ENCODE measurements at regions not wholly inside any gene's neighbourhood (a gene's known extent, or its start where the extent isn't known, plus 50 kb on each side); places are given as distances from the start of the nearest gene placed in this dataset.

DNA sequence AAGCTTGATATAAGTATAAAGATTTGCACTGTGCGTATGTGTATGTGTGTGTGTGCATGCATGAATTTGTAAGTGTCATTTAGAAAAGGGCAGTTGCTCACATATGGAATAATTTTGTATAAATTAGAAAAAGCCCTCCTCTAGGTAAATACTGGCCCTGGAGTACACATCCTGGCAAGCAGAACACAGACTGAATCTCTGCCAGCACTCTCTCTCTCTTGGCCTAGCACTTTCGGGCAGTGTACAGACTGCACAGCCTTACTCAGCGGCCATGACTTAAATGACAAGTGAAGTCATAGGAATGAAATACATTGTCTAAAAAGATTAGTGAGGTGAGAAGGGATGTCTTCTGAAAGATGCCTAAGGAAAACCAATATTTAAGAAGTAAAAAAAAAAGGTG lies 214.1 kb downstream of the RDH14 start:
- Histone ChIP-seq H3K36me3 (ENCODE audit: control insufficient read depth in 3 of 3, insufficient read depth in 3 of 3, low read length in 3 of 3) (no peaks in the 10 kb centered on the region), H3K4me3 (ENCODE audit: low read length in 3 of 3) (no peak overlapping the region), H3K4me1 (ENCODE audit: control insufficient read depth in 3 of 3, insufficient read depth in 3 of 3, low read length in 3 of 3) (no peaks in the 10 kb centered on the region), H3K9ac (ENCODE audit: low read depth in 1 of 3, low read length in 3 of 3) (no peak overlapping the region), H3K27ac (ENCODE audit: low read depth, low read length) (no peak overlapping the region), H3K9me3 (ENCODE audit: control insufficient read depth in 3 of 3, low read length in 3 of 3) (no peaks in the 10 kb centered on the region), H3K27me3 (ENCODE audit: control insufficient read depth in 3 of 3, insufficient read depth in 3 of 3, low read length in 3 of 3) (no peaks in the 10 kb centered on the region)

DNA sequence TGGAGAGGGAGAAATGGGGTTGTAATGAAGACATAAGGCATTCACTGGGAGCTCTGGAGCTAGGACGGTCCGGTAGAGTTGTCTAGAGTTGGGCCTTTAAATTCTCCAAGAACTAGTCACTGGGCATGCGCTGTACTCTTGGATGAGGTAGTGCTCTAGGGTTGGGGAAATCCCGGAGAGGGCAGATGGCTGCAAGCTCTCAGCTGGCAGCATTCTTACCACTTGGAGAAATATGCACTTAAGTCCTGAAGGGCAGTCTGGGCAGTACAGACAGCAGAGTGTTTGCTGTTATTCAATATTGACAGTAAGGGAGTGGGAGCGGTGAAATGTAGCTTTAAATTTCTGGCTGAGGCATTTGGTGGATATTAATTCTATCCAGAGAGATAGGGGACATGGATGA lies 214.6 kb downstream of the RDH14 start:
- H3K27ac ChIP-seq (ENCODE audit: low read depth, low read length): no peak overlapping the region
- H3K4me3 ChIP-seq (ENCODE audit: low read length in 3 of 3): no peak overlapping the region
- no peaks in the 10 kb centered on the region for H3K27me3 ChIP-seq (ENCODE audit: control insufficient read depth in 3 of 3, insufficient read depth in 3 of 3, low read length in 3 of 3)
- H3K9ac ChIP-seq (ENCODE audit: low read depth in 1 of 3, low read length in 3 of 3): no peak overlapping the region
- no peaks in the 10 kb centered on the region for H3K36me3 ChIP-seq (ENCODE audit: control insufficient read depth in 3 of 3, insufficient read depth in 3 of 3, low read length in 3 of 3)
- no peaks in the 10 kb centered on the region for H3K9me3 ChIP-seq (ENCODE audit: control insufficient read depth in 3 of 3, low read length in 3 of 3)
- no peaks in the 10 kb centered on the region for H3K4me1 ChIP-seq (ENCODE audit: control insufficient read depth in 3 of 3, insufficient read depth in 3 of 3, low read length in 3 of 3)

DNA sequence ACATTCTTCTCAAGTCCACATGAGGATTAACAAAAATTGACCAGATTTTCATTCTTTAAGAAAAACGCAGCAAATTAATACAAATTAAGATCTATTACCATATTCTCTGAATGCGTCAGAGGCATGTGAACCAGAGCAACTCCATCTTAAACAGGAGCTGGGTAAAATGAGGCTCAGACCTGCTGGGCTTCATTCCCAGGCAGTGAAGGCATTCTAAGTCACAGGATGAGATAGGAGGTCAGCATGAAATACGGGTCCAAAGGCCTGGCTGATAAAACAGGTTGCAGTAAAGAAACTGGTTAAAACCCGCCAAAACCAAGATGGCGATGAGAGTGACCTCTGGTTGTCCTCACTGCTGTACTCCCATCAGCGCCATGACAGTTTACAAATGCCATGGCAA lies 217.6 kb downstream of the RDH14 start:
- H3K36me3 ChIP-seq (ENCODE audit: control insufficient read depth in 3 of 3, insufficient read depth in 3 of 3, low read length in 3 of 3): no peaks in the 10 kb centered on the region
- no peaks in the 10 kb centered on the region for H3K4me1 ChIP-seq (ENCODE audit: control insufficient read depth in 3 of 3, insufficient read depth in 3 of 3, low read length in 3 of 3)
- H3K4me3 ChIP-seq (ENCODE audit: low read length in 3 of 3): no peak overlapping the region
- H3K27ac ChIP-seq (ENCODE audit: low read depth, low read length): no peak overlapping the region
- H3K9ac ChIP-seq (ENCODE audit: low read depth in 1 of 3, low read length in 3 of 3): no peak overlapping the region
- no peaks in the 10 kb centered on the region for H3K27me3 ChIP-seq (ENCODE audit: control insufficient read depth in 3 of 3, insufficient read depth in 3 of 3, low read length in 3 of 3)
- no peaks in the 10 kb centered on the region for H3K9me3 ChIP-seq (ENCODE audit: control insufficient read depth in 3 of 3, low read length in 3 of 3)

DNA sequence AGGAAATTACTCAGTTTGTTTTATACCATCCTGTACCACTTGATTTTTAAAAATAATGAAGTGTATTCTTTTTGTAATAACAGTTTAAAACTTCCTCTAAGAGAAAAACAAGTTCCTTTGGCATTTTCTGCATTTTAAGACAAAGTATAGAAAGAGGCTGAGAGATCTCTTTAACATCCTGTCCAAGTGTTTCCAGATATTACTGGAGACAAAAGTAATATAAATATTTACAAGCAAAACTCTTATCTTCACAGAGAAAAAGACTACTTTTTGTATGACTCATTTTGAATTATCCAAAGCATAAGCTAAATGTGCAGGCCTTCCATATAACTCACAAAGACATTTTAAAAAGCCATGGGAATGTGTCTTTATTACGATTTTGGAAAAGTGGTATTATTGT lies 221.1 kb downstream of the RDH14 start:
- no peak overlapping the region for H3K27ac ChIP-seq (ENCODE audit: low read depth, low read length)
- no peaks in the 10 kb centered on the region for H3K36me3 ChIP-seq (ENCODE audit: control insufficient read depth in 3 of 3, insufficient read depth in 3 of 3, low read length in 3 of 3)
- H3K9ac ChIP-seq (ENCODE audit: low read depth in 1 of 3, low read length in 3 of 3): no peak overlapping the region
- H3K27me3 ChIP-seq (ENCODE audit: control insufficient read depth in 3 of 3, insufficient read depth in 3 of 3, low read length in 3 of 3): no peaks in the 10 kb centered on the region
- no peaks in the 10 kb centered on the region for H3K4me1 ChIP-seq (ENCODE audit: control insufficient read depth in 3 of 3, insufficient read depth in 3 of 3, low read length in 3 of 3)
- no peaks in the 10 kb centered on the region for H3K9me3 ChIP-seq (ENCODE audit: control insufficient read depth in 3 of 3, low read length in 3 of 3)
- no peak overlapping the region for H3K4me3 ChIP-seq (ENCODE audit: low read length in 3 of 3)

DNA sequence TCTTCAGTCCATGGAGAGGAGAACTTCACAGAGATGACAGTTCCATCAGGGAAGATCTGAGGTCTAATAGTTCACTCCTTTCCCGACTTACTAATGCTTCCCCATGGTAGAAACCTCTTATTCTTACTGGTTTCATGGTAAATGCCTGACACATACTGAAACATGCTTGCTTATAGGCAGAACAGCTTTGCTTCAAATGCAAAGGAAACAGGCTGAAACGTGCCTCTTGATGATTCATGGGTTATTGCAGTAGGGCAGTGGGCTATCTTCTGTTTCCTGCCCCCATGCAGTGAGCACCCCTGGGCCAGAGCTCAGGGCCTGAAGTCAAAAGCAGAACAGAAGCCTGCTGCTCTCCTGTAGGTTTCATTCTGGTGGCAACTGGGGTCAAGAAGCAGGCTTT lies 223.5 kb downstream of the RDH14 start:
- no peaks in the 10 kb centered on the region for H3K27me3 ChIP-seq (ENCODE audit: control insufficient read depth in 3 of 3, insufficient read depth in 3 of 3, low read length in 3 of 3)
- H3K27ac ChIP-seq (ENCODE audit: low read depth, low read length): no peak overlapping the region
- no peak overlapping the region for H3K4me3 ChIP-seq (ENCODE audit: low read length in 3 of 3)
- H3K9ac ChIP-seq (ENCODE audit: low read depth in 1 of 3, low read length in 3 of 3): no peak overlapping the region
- H3K9me3 ChIP-seq (ENCODE audit: control insufficient read depth in 3 of 3, low read length in 3 of 3): no peaks in the 10 kb centered on the region
- no peaks in the 10 kb centered on the region for H3K4me1 ChIP-seq (ENCODE audit: control insufficient read depth in 3 of 3, insufficient read depth in 3 of 3, low read length in 3 of 3)
- H3K36me3 ChIP-seq (ENCODE audit: control insufficient read depth in 3 of 3, insufficient read depth in 3 of 3, low read length in 3 of 3): no peaks in the 10 kb centered on the region

DNA sequence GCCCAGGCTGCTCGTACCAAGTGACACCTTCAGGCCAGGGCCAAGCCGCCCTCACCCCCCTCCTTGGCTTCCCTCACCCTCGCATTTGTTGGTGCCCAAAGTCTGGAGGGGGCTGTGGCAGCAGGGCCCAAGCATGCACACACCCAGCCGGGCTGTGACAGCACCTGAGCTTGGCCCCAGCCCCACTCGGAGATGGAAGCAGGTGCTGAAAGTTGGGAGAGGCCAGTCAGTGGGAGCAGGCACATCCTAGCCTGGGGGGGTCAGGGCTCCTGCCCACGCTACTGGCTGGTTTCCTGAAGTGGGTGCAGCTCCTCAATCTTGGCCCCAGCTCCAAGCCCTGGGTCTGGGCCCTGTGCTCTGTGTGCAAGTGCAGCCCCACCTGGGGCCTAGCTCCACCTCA lies 228.0 kb downstream of the RDH14 start:
- no peak overlapping the region for H3K9ac ChIP-seq (ENCODE audit: low read depth in 1 of 3, low read length in 3 of 3)
- H3K4me1 ChIP-seq (ENCODE audit: control insufficient read depth in 3 of 3, insufficient read depth in 3 of 3, low read length in 3 of 3): no peaks in the 10 kb centered on the region
- no peak overlapping the region for H3K4me3 ChIP-seq (ENCODE audit: low read length in 3 of 3)
- no peaks in the 10 kb centered on the region for H3K36me3 ChIP-seq (ENCODE audit: control insufficient read depth in 3 of 3, insufficient read depth in 3 of 3, low read length in 3 of 3)
- no peaks in the 10 kb centered on the region for H3K27me3 ChIP-seq (ENCODE audit: control insufficient read depth in 3 of 3, insufficient read depth in 3 of 3, low read length in 3 of 3)
- H3K27ac ChIP-seq (ENCODE audit: low read depth, low read length): no peak overlapping the region
- H3K9me3 ChIP-seq (ENCODE audit: control insufficient read depth in 3 of 3, low read length in 3 of 3): no peaks in the 10 kb centered on the region

DNA sequence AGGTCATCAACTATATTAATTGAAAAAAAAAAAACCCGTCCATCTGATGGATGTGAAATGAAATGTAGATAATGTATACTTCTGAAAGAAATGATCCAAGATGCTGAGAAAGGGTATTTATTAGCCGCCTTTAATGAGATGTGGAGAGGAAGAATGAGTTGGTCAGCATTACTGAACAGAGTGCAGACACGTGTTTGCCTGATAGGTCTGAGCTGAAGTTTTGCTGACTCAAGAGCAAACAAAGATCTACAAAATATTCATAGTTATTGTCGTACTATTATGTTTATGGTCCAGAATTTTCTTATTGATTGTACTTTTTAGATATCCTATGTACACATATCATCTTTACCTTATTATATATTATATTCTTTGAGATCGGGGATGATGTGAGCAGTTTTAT lies 235.3 kb downstream of the RDH14 start:
- no peaks in the 10 kb centered on the region for H3K9me3 ChIP-seq (ENCODE audit: control insufficient read depth in 3 of 3, low read length in 3 of 3)
- no peaks in the 10 kb centered on the region for H3K4me1 ChIP-seq (ENCODE audit: control insufficient read depth in 3 of 3, insufficient read depth in 3 of 3, low read length in 3 of 3)
- no peak overlapping the region for H3K4me3 ChIP-seq (ENCODE audit: low read length in 3 of 3)

DNA sequence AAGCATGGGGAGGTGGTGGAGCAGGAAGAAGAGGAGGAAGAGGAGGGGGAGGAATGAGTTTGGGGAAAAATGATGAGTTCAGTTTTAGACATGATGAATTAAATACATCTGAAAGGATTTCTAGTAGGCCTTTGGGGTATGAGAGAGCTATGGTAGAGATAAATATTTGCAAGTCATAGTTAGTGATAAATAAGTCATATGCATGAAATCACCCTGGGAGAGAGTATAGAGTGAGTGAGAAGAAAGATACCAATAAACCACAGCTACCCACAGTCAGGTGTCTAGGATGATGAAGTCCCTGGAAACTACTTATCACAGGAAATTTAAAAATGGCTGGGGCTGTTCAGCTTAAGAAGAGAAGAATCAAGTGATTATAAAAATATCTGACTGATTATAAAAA lies 240.5 kb downstream of the RDH14 start:
- no peak overlapping the region for H3K27ac ChIP-seq (ENCODE audit: low read depth, low read length)
- no peaks in the 10 kb centered on the region for H3K27me3 ChIP-seq (ENCODE audit: control insufficient read depth in 3 of 3, insufficient read depth in 3 of 3, low read length in 3 of 3)
- H3K4me1 ChIP-seq (ENCODE audit: control insufficient read depth in 3 of 3, insufficient read depth in 3 of 3, low read length in 3 of 3): no peaks in the 10 kb centered on the region
- H3K36me3 ChIP-seq (ENCODE audit: control insufficient read depth in 3 of 3, insufficient read depth in 3 of 3, low read length in 3 of 3): no peaks in the 10 kb centered on the region
- H3K4me3 ChIP-seq (ENCODE audit: low read length in 3 of 3): no peak overlapping the region
- H3K9ac ChIP-seq (ENCODE audit: low read depth in 1 of 3, low read length in 3 of 3): no peak overlapping the region
- H3K9me3 ChIP-seq (ENCODE audit: control insufficient read depth in 3 of 3, low read length in 3 of 3): no peaks in the 10 kb centered on the region

More for the DNA sequence above, 235.3 kb downstream of the RDH14 start:
- H3K36me3 ChIP-seq (ENCODE audit: control insufficient read depth in 3 of 3, insufficient read depth in 3 of 3, low read length in 3 of 3): no peaks in the 10 kb centered on the region
- no peak overlapping the region for H3K27ac ChIP-seq (ENCODE audit: low read depth, low read length)
- H3K27me3 ChIP-seq (ENCODE audit: control insufficient read depth in 3 of 3, insufficient read depth in 3 of 3, low read length in 3 of 3): no peaks in the 10 kb centered on the region
- H3K9ac ChIP-seq (ENCODE audit: low read depth in 1 of 3, low read length in 3 of 3): no peak overlapping the region

DNA sequence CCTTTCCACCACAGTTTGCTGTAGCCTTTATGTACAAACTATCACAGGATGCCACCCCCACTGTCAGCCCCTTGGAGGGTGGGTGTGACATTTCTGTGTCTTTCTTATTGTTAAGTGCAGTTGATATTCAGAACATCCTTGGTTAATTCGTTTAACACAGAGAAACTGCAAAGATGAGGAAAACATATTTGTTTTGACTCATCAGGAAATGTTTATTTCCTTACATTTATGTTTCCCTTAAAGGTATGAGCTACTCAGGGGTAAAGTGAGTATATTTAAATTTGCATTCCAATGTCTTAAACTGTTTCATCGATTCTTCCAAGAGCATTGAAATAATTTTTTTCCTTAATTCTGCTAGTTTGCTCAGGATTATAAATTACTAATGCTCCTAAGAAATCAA lies 243.4 kb downstream of the RDH14 start:
- H3K9me3 ChIP-seq (ENCODE audit: control insufficient read depth in 3 of 3, low read length in 3 of 3): no peaks in the 10 kb centered on the region
- H3K27me3 ChIP-seq (ENCODE audit: control insufficient read depth in 3 of 3, insufficient read depth in 3 of 3, low read length in 3 of 3): no peaks in the 10 kb centered on the region
- H3K9ac ChIP-seq (ENCODE audit: low read depth in 1 of 3, low read length in 3 of 3): no peak overlapping the region
- H3K4me1 ChIP-seq (ENCODE audit: control insufficient read depth in 3 of 3, insufficient read depth in 3 of 3, low read length in 3 of 3): no peaks in the 10 kb centered on the region
- no peak overlapping the region for H3K27ac ChIP-seq (ENCODE audit: low read depth, low read length)
- H3K36me3 ChIP-seq (ENCODE audit: control insufficient read depth in 3 of 3, insufficient read depth in 3 of 3, low read length in 3 of 3): no peaks in the 10 kb centered on the region
- H3K4me3 ChIP-seq (ENCODE audit: low read length in 3 of 3): no peak overlapping the region

DNA sequence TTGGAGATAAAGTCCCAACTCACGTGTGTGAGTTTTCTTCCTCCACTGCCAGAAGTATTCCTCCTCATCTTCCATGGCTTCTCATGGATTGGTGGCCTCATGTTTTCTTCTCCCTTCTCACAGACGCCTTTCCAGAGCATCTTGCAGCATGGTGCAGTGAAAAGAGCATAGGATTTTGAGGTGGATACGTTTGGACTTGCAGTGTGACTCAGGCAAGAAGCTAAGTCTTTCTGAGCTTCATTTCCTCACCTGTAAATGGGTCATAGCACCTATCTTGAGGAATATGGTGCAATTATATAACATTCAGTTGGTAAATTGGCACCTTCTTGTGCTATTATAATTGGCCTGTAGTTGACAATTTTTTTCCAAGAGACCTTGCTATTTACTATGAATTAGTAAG lies 247.6 kb downstream of the RDH14 start:
- no peaks in the 10 kb centered on the region for H3K9me3 ChIP-seq (ENCODE audit: control insufficient read depth in 3 of 3, low read length in 3 of 3)
- no peak overlapping the region for H3K4me3 ChIP-seq (ENCODE audit: low read length in 3 of 3)
- no peak overlapping the region for H3K9ac ChIP-seq (ENCODE audit: low read depth in 1 of 3, low read length in 3 of 3)
- H3K4me1 ChIP-seq (ENCODE audit: control insufficient read depth in 3 of 3, insufficient read depth in 3 of 3, low read length in 3 of 3): no peaks in the 10 kb centered on the region
- H3K36me3 ChIP-seq (ENCODE audit: control insufficient read depth in 3 of 3, insufficient read depth in 3 of 3, low read length in 3 of 3): no peaks in the 10 kb centered on the region
- H3K27me3 ChIP-seq (ENCODE audit: control insufficient read depth in 3 of 3, insufficient read depth in 3 of 3, low read length in 3 of 3): no peaks in the 10 kb centered on the region
- no peak overlapping the region for H3K27ac ChIP-seq (ENCODE audit: low read depth, low read length)

All from skeletal muscle tissue (tissue), 3 donors.